Spleen (tissue), 11 donors: ENCODE measurements at regions not wholly inside any gene's neighbourhood (a gene's known extent, or its start where the extent isn't known, plus 50 kb on each side); places are given as distances from the start of the nearest gene placed in this dataset.

Experiments used
- DNase-seq: peaks from one replicate; pipeline ENCODE4 v3.0.0-alpha.2; 2020
- H3K27ac ChIP-seq, 8 donors: fragments of 200-600 bp; sonication (generic) in 7 of 8; 1 replicate in 4 of 8; 2 replicates in 4 of 8; pipeline versions ENCODE4 v1.5.0 to v1.8.0; 2016 to 2021; ENCODE audit warnings: inconsistent platforms in 4 of 8, mild to moderate bottlenecking in 4 of 8, moderate library complexity in 1 of 8
- H3K27me3 ChIP-seq, 7 donors: fragments of 200-600 bp; sonication (generic) in 6 of 7; replicated peaks in 1 of 7; 1 replicate in 4 of 7; 2 replicates in 3 of 7; pipeline versions ENCODE4 v1.5.0 to v1.8.0; 2016 to 2021; ENCODE audit warnings: inconsistent platforms in 3 of 7, mild to moderate bottlenecking in 1 of 7
- H3K36me3 ChIP-seq, 6 donors: fragments of 200-600 bp; sonication (generic) in 5 of 6; 1 replicate in 4 of 6; 2 replicates in 2 of 6; pipeline versions ENCODE4 v1.5.0 to v1.8.0; 2016 to 2021; ENCODE audit warnings: inconsistent platforms in 2 of 6
- H3K4me1 ChIP-seq, 6 donors: fragments of 200-600 bp; sonication (generic) in 5 of 6; 1 replicate in 3 of 6; 2 replicates in 3 of 6; pipeline versions ENCODE4 v1.5.0 to v1.8.0; 2016 to 2021; ENCODE audit warnings: inconsistent platforms in 3 of 6
- H3K4me3 ChIP-seq, 8 donors: fragments of 200-600 bp; sonication (generic) in 7 of 8; 1 replicate in 4 of 8; 2 replicates in 4 of 8; pipeline versions ENCODE4 v1.5.0 to v1.8.0; 2016 to 2021; ENCODE audit warnings: inconsistent platforms in 4 of 8, mild to moderate bottlenecking in 4 of 8, moderate library complexity in 2 of 8
- H3K9me3 ChIP-seq, 8 donors: fragments of 200-600 bp; sonication (generic) in 7 of 8; 1 replicate in 4 of 8; 2 replicates in 4 of 8; pipeline versions ENCODE4 v1.5.0 to v1.8.0; 2016 to 2021; ENCODE audit warnings: inconsistent platforms in 4 of 8
- CTCF ChIP-seq, 11 experiments: fragments of 200-600 bp in 7 of 11; fragments of 450-650 bp in 4 of 11; sonication (generic) in 4 of 11; IDR thresholded peaks in 8 of 11; conservative IDR thresholded peaks in 3 of 11; 1 replicate in 7 of 11; 2 replicates in 4 of 11; pipeline versions ENCODE4 v1.4.0 to v1.8.0; 2016 to 2021; ENCODE audit warnings: antibody characterized with exemption in 11 of 11, inconsistent platforms in 4 of 11, mild to moderate bottlenecking in 1 of 11
- POLR2A ChIP-seq, 3 donors: fragments of 450-650 bp; IDR thresholded peaks; one replicate each; pipeline ENCODE4 v1.5.1; 2017; ENCODE audit warnings: antibody characterized with exemption in 3 of 3, mild to moderate bottlenecking in 1 of 3
- POLR2AphosphoS5 ChIP-seq, 3 donors: sonication (generic); formaldehyde crosslinking; IDR thresholded peaks; one replicate each; pipeline ENCODE4 v1.5.1; 2017; ENCODE audit warnings: antibody characterized with exemption in 3 of 3
- WGBS, 5 donors: extraction: QIAGEN DNeasy Blood & Tissue Kit in 3 of 5; methylation state at CpG; one replicate each; pipeline versions ENCODE4 v1.1.5 to v1.1.7; 2013 to 2018; 5-methylcytosine and 5-hydroxymethylcytosine counted together
- intact Hi-C: fragments of 100-400 bp; cut with DNase I; formaldehyde crosslinking; loops from one replicate; pipeline ENCODE4 v1.15.0; 2023; ENCODE audit warnings: low total_unique reads
- donor health status: healthy with polysubstance abuse.
- donor health status: DM: no; HTN: no; CAD: no; lungs with moderate emphysema.
- donor health status: DM: no; HTN: no; CAD: no.
- donor health status: Bipolar disorder and iron deficiency.
- donor health status: healthy.
- donor health status: DM: no; HTN: no; CAD: no.
- donor health status: DM: yes; HTN: yes; CAD: no.

DNA sequence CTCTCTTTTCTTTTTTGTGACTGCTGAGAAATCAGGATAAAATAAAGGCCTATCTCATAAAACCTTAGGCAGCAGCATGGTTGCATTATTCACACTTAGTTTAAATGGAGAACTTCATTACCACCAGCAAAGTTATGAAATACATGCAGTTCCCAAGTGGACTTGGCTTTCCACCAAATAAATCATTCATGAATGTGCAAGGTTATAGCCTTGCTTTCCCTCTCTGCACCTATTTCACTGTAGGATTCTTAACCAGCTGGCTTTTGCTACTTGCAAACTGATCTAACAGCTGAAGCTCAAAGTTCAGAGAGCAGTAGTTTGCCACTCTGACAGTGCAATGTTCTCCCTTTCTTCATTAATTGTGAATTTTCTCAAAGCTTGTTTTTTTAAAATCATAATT lies 140.1 kb upstream of the SMIM31 start:
- Histone ChIP-seq H3K27ac (no peak overlapping the region), H3K9me3 (no peaks in the 10 kb centered on the region), H3K27me3 (no peaks in the 10 kb centered on the region), H3K36me3 (no peaks in the 10 kb centered on the region), H3K4me1 (no peaks in the 10 kb centered on the region), H3K4me3 (no peak overlapping the region)
- intact Hi-C loops, result no loop called here
- TF ChIP-seq POLR2AphosphoS5 (IDR thresholded peaks at IDR 0.05) (no peak), POLR2A (IDR thresholded peaks at IDR 0.05) (no peak), CTCF (IDR thresholded peaks at IDR 0.05 in 8 of 11, conservative IDR thresholded peaks at IDR 0.05 in 3 of 11) (no peak)
- DNase-seq, result no peak

DNA sequence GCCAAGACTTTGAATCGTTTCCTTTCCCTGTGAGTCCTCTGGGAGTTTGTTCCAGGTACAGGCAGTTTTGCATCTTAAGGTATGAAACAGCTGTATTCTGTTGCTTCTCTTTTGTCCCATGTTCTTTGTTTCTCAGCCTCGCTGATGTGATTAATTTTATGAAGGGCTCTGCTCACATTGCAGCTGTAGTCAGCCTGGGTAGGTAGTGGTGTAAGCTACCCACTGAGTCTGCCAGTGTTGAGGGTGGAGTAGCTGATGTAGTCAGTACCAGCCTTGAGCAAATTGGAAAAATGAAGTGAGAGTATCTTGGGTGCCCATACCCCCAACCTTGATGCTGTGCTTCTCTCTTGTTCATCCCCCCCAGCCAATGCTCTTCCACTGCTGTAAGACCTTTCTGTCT lies 139.6 kb upstream of the SMIM31 start:
- 56 to 74% (median 59%) methylated on average over 2 of the region's 2 CpGs for WGBS, 5 donors
- Histone ChIP-seq H3K4me1 (no peaks in the 10 kb centered on the region), H3K36me3 (no peaks in the 10 kb centered on the region), H3K27ac (no peak overlapping the region), H3K9me3 (no peaks in the 10 kb centered on the region), H3K27me3 (no peaks in the 10 kb centered on the region), H3K4me3 (no peak overlapping the region)
- TF ChIP-seq CTCF (IDR thresholded peaks at IDR 0.05 in 8 of 11, conservative IDR thresholded peaks at IDR 0.05 in 3 of 11), result no peak
- TF ChIP-seq POLR2A (IDR thresholded peaks at IDR 0.05), result no peak
- TF ChIP-seq POLR2AphosphoS5 (IDR thresholded peaks at IDR 0.05), result no peak
- DNase-seq, result no peak
- intact Hi-C loops, result no loop called here

GRCh38 chr4:164614999-164615398 lies 138.9 kb upstream of the SMIM31 start:
- Histone ChIP-seq H3K4me1 (no peaks in the 10 kb centered on the region), H3K27me3 (no peaks in the 10 kb centered on the region), H3K27ac (no peak overlapping the region), H3K4me3 (no peak overlapping the region), H3K36me3 (no peaks in the 10 kb centered on the region), H3K9me3 (no peaks in the 10 kb centered on the region)
- DNase-seq, result no peak
- TF ChIP-seq POLR2AphosphoS5 (IDR thresholded peaks at IDR 0.05) (no peak), POLR2A (IDR thresholded peaks at IDR 0.05) (no peak), CTCF (IDR thresholded peaks at IDR 0.05 in 8 of 11, conservative IDR thresholded peaks at IDR 0.05 in 3 of 11) (no peak)
- WGBS, 5 donors, result 56 to 63% (median 58%) methylated on average over 4 of the region's 4 CpGs
- intact Hi-C loops, result no loop called here

DNA sequence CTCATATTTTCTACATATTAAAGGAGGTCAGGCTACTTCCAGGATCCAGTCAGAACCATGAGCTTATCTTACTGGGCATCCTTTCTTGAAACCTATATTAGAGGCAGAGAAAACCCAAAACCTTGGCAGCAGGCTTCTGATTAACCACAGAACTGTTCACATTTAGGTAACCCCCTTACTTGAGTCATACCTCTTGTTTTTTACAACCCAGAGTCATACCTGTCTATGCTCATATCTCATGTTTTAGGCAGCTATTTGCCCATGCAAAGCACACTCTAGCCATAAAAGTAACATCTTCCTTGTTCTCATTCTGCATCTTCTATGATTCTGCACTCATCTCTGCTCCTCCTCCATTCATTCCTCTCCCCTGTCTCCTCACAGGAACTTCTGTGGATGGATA lies 138.0 kb upstream of the SMIM31 start:
- Histone ChIP-seq H3K4me3 (no peak overlapping the region), H3K27me3 (no peaks in the 10 kb centered on the region), H3K4me1 (no peaks in the 10 kb centered on the region), H3K27ac (no peak overlapping the region), H3K9me3 (no peaks in the 10 kb centered on the region), H3K36me3 (no peaks in the 10 kb centered on the region)
- DNase-seq, result no peak
- TF ChIP-seq POLR2A (IDR thresholded peaks at IDR 0.05) (no peak), POLR2AphosphoS5 (IDR thresholded peaks at IDR 0.05) (no peak), CTCF (IDR thresholded peaks at IDR 0.05 in 8 of 11, conservative IDR thresholded peaks at IDR 0.05 in 3 of 11) (no peak)
- intact Hi-C loops, result no loop called here
